Tongue (tissue), 1 donor: ENCODE measurements at regions not wholly inside any gene's neighbourhood (a gene's known extent, or its start where the extent isn't known, plus 50 kb on each side); places are given as distances from the start of the nearest gene placed in this dataset.

Experiments used
- DNase-seq: peaks from one replicate; pipeline ENCODE4 v3.0.0-alpha.2; 2015

- no peak for DNase-seq
Measured at GRCh38 chr1:194230351-194231144, 1044.1 kb upstream of the B3GALT2 start.

- no peak for DNase-seq
Measured at GRCh38 chr1:194228427-194228826, 1042.0 kb upstream of the B3GALT2 start.

DNA sequence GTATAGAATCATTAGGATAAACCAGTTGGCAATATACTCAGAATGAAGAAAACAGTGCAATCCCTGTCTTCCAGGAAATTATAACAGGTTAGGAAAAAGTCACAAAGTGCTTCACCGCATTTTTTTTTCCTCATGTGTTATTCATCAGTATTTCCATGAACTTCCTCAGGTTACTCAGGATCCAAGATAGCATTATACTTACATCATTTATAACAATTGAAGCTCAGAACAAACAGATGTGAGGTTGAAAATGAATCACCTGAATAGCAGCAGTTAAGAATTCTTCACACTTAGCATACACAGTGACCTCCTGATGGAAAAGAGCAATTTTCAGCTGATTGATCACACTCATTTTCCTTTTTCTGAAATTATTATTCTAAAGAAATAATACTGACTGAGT lies 1040.7 kb upstream of the B3GALT2 start:
- no peak for DNase-seq

DNA sequence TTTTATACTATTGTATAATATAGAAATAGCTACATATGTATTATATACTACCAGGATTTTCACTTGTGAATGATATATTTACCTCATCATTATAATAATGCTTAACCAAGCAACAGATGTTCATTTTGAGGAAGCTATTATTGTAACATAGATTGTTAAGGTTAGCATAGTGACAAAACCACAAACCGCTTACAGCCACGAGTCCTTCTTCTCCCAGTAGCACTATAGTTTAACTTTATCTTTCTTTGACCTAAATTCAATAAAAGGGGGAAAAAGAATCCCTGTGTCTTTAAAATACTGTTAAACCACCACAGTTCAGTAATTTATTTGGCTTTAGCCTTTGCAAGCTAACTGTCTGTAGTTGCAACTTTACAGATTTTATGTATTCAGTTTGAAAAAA lies 1039.4 kb upstream of the B3GALT2 start:
- DNase-seq, result no peak

GRCh38 chr1:194223596-194223995 lies 1037.2 kb upstream of the B3GALT2 start:
- no peak for DNase-seq

GRCh38 chr1:194215448-194215847 lies 1029.0 kb upstream of the B3GALT2 start:
- no peak for DNase-seq

GRCh38 chr1:194214735-194215134 lies 1028.3 kb upstream of the B3GALT2 start:
- no peak for DNase-seq

DNA sequence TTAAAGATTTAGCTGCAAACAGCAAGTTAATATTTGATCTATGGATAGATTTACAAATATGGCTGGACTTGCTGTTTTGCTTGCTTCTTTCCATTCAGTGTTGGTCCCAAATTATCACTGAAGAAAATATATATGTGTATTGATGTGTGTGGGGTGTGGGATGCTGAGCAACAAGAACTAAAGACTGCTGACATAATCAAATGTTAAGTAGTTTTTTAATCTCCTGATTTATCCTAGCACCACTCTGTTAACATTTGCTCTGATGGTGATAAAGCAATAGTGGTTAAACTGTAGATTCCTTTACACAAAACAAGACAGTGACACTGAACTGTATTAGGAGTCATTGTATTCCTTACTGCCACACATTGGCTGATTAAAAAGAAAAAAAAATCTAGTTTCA lies 1023.5 kb upstream of the B3GALT2 start:
- DNase-seq, result no peak

- no peak for DNase-seq
Measured at GRCh38 chr1:194208674-194209073, 1022.3 kb upstream of the B3GALT2 start.

- DNase-seq, result no peak
Measured at GRCh38 chr1:194196562-194196961, 1010.1 kb upstream of the B3GALT2 start.

GRCh38 chr1:194194724-194195123 lies 1008.3 kb upstream of the B3GALT2 start:
- DNase-seq, result no peak

- DNase-seq, result no peak
Measured at GRCh38 chr1:194184974-194185373, 998.6 kb upstream of the B3GALT2 start.

DNA sequence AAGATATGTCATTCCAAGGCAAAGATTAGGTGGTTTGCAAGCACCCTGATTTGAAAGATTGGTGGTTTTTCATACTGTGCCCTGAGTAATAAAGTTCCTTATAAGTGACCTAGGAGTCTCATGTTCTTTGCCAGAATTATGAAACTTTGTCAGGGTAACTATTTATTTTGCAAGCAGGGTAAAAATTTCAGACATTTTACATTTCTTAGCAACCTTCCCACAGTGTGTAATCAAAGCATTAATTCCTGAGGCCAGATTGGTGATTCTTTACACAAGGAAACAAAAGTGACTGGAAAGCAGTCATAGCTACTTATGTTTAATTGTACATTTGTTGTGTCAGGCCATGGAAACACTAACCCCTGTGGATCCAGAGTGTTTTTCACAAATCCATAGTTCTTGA lies 998.0 kb upstream of the B3GALT2 start:
- no peak for DNase-seq

DNA sequence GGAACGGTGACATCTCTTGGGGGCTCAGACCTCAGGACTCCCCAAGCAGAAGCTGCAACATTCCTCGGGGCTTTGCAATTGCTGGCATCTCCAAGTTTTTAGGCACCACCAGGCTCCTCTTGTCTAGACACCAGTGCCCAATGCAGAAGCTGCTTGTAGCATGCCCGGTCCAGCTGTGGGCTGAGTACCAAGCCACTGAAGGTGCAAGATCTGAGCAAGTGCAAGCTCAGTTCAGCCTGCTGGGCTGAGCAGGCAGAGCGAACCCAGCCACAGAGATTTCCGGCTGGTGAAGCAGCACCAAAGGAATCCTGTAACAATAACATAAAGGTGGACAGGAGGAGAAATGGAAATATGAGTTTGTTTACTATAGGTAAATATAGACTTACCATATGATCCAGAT lies 995.4 kb upstream of the B3GALT2 start:
- DNase-seq, result no peak

GRCh38 chr1:194176212-194176611 lies 989.8 kb upstream of the B3GALT2 start:
- no peak for DNase-seq

- no peak for DNase-seq
Measured at GRCh38 chr1:194175251-194175650, 988.8 kb upstream of the B3GALT2 start.

GRCh38 chr1:194174528-194174927 lies 988.1 kb upstream of the B3GALT2 start:
- DNase-seq, result no peak

- DNase-seq, result no peak
Measured at GRCh38 chr1:194171596-194171995, 985.2 kb upstream of the B3GALT2 start.

GRCh38 chr1:194167956-194168640 lies 981.7 kb upstream of the B3GALT2 start:
- no peak for DNase-seq

GRCh38 chr1:194164755-194165154 lies 978.3 kb upstream of the B3GALT2 start:
- DNase-seq, result no peak

GRCh38 chr1:194161591-194161990 lies 975.2 kb upstream of the B3GALT2 start:
- DNase-seq, result no peak

DNA sequence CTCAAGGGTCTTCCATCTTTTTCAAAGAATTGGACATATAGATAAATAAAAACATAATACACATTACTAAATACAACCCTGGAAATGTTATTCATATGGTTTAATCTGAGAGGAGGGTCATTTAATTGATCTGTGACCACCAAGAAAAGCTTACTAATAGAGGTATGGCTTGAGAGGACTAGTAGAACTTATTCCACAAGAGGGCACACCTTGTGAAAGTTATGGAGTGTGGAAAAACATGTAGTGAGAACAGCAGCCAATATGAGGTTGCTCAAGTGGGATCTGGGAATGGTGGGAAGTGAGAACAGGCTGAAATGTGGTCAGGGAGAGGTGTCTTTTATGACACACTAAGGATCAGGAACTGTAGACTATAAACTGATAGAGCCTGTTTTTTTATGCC lies 973.5 kb upstream of the B3GALT2 start:
- DNase-seq, result no peak

- DNase-seq, result no peak
Measured at GRCh38 chr1:194155962-194156361, 969.5 kb upstream of the B3GALT2 start.

- no peak for DNase-seq
Measured at GRCh38 chr1:194151056-194151455, 964.6 kb upstream of the B3GALT2 start.
